ENCODE measurements at regions not wholly inside any gene's neighbourhood (a gene's known extent, or its start where the extent isn't known, plus 50 kb on each side); places are given as distances from the start of the nearest gene placed in this dataset.

DNA sequence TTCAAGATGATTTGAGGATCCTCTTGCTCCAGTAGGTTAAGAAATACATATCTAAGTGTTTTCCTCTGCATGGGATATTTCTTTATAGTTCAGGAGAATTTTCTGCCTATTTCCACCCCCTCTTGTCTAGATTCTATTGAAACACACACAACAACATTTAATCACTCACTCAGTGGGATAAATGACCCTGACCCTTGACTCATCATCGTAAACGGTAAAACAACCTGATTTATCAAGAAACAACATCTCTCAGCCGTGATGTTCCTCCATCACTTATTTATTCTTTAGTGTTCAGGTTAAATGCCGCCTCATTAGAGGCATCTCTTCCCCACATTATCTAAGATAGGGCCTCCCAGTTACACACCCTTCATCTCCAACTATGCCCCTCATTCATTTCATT, 208.7 kb upstream of the FMN2 start:
- H4K8ac ChIP-seq (ENCODE audit: low read depth in 2 of 2, low read length in 2 of 2): no peak overlapping the region
- H4K20me1 ChIP-seq (ENCODE audit: insufficient read depth, low read length): no peaks in the 10 kb centered on the region
- H2AK5ac ChIP-seq (ENCODE audit: low read depth, low read length): no peak overlapping the region
- H3K23ac ChIP-seq (ENCODE audit: low read depth, low read length): no peak overlapping the region
- intact Hi-C loops (cut with micrococcal nuclease): no loop called here
- no peaks in the 10 kb centered on the region for H3K9me1 ChIP-seq (ENCODE audit: insufficient read depth, low read length)
- H3K4me3 ChIP-seq (ENCODE audit: insufficient read depth, low read depth, low read length): no peak overlapping the region
- ATAC-seq (ENCODE audit: low read depth) (no peak), DNase-seq (no peak)
- no peak overlapping the region for H2AK9ac ChIP-seq (replicated peaks; ENCODE audit: low read depth, low read length, poor library complexity)
- ChIA-PET POLR2A (ENCODE audit: unreplicated experiment) (no interaction called here), CTCF (no interaction called here)
- no peaks in the 10 kb centered on the region for H3K79me1 ChIP-seq (ENCODE audit: low read depth in 1 of 2, low read length in 2 of 2)
- H3K4ac ChIP-seq (ENCODE audit: low read depth, low read length): no peak overlapping the region
- no peaks in the 10 kb centered on the region for H3K27me3 ChIP-seq (ENCODE audit: control insufficient read depth, insufficient read depth, low read length)
- no peak overlapping the region for H4K91ac ChIP-seq (ENCODE audit: insufficient read depth, low read depth, low read length)
- H4K5ac ChIP-seq (ENCODE audit: low read depth, low read length): no peak overlapping the region
- no peak overlapping the region for H3K4me2 ChIP-seq (ENCODE audit: low read depth, low read length)
- no peaks in the 10 kb centered on the region for H3K36me3 ChIP-seq (ENCODE audit: control insufficient read depth, insufficient read depth, low read length)
- no peaks in the 10 kb centered on the region for H3K4me1 ChIP-seq (ENCODE audit: control insufficient read depth, insufficient read depth, low read length)
- in situ Hi-C loops (cut with MboI; ENCODE audit: low sequenced_read_pairs): no loop called here
- H3K56ac ChIP-seq (ENCODE audit: extremely low read depth, insufficient read depth, low read length): no peak overlapping the region
- no peak overlapping the region for H3K18ac ChIP-seq (ENCODE audit: low read depth, low read length)
- H3K14ac ChIP-seq (replicated peaks; ENCODE audit: low read depth, low read length): no peak overlapping the region
- no peak overlapping the region for H2BK20ac ChIP-seq (ENCODE audit: low read depth, low read length)
- H2BK120ac ChIP-seq (ENCODE audit: low read depth, low read length): no peak overlapping the region
- 30% methylated on average over 2 of the region's 4 CpGs; no CpG with 5 or more reads in 1 of the 2 experiments for WGBS, 2 experiments (ENCODE audit: extremely low coverage in 2 of 2, insufficient read length in 1 of 2)
- no peak overlapping the region for H3K9ac ChIP-seq (ENCODE audit: low read depth, low read length)
- no peak overlapping the region for H2BK5ac ChIP-seq (ENCODE audit: low read depth, low read length, poor library complexity, severe bottlenecking)
- no TSS peak for BruUV-seq (replicated peaks)
- dilution Hi-C loops (cut with HindIII; ENCODE audit: low sequenced_read_pairs, unreplicated experiment): no loop called here
- TF ChIP-seq RFX5 (IDR thresholded peaks at IDR 0.05; ENCODE audit: low read depth, low read length) (no peak), MXI1 (IDR thresholded peaks at IDR 0.05; ENCODE audit: borderline replicate concordance, low read depth, low read length) (no peak), MAFK (IDR thresholded peaks at IDR 0.05; ENCODE audit: low read depth, low read length) (no peak), RAD21 (IDR thresholded peaks at IDR 0.05; ENCODE audit: low read length) (no peak), BHLHE40 (IDR thresholded peaks at IDR 0.05; ENCODE audit: low read depth, low read length) (no peak), MAZ (IDR thresholded peaks at IDR 0.05; ENCODE audit: borderline replicate concordance, low read depth, low read length) (no peak), CEBPB (IDR thresholded peaks at IDR 0.05; ENCODE audit: low read depth, low read length) (no peak), NFE2L2 (IDR thresholded peaks at IDR 0.05; ENCODE audit: low read depth, low read length) (no peak), POLR2A (IDR thresholded peaks at IDR 0.05; ENCODE audit: low read depth, low read length) (no peak), CHD1 (IDR thresholded peaks at IDR 0.05; ENCODE audit: low read depth, low read length) (no peak), SMC3 (IDR thresholded peaks at IDR 0.05; ENCODE audit: low read depth, low read length) (no peak), RCOR1 (IDR thresholded peaks at IDR 0.05; ENCODE audit: insufficient replicate concordance, low read length) (no peak), FOS (IDR thresholded peaks at IDR 0.05; ENCODE audit: low read depth, low read length) (no peak)
- TF ChIP-seq, protein P1, sequence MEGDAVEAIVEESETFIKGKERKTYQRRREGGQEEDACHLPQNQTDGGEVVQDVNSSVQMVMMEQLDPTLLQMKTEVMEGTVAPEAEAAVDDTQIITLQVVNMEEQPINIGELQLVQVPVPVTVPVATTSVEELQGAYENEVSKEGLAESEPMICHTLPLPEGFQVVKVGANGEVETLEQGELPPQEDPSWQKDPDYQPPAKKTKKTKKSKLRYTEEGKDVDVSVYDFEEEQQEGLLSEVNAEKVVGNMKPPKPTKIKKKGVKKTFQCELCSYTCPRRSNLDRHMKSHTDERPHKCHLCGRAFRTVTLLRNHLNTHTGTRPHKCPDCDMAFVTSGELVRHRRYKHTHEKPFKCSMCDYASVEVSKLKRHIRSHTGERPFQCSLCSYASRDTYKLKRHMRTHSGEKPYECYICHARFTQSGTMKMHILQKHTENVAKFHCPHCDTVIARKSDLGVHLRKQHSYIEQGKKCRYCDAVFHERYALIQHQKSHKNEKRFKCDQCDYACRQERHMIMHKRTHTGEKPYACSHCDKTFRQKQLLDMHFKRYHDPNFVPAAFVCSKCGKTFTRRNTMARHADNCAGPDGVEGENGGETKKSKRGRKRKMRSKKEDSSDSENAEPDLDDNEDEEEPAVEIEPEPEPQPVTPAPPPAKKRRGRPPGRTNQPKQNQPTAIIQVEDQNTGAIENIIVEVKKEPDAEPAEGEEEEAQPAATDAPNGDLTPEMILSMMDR (conservative IDR thresholded peaks at IDR 0.05; ENCODE audit: low read depth, low read length): no peak
- TF ChIP-seq, protein P2, sequence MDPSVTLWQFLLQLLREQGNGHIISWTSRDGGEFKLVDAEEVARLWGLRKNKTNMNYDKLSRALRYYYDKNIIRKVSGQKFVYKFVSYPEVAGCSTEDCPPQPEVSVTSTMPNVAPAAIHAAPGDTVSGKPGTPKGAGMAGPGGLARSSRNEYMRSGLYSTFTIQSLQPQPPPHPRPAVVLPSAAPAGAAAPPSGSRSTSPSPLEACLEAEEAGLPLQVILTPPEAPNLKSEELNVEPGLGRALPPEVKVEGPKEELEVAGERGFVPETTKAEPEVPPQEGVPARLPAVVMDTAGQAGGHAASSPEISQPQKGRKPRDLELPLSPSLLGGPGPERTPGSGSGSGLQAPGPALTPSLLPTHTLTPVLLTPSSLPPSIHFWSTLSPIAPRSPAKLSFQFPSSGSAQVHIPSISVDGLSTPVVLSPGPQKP (IDR thresholded peaks at IDR 0.05; ENCODE audit: borderline replicate concordance, low read depth, low read length): no peak
- TF ChIP-seq, protein P3, sequence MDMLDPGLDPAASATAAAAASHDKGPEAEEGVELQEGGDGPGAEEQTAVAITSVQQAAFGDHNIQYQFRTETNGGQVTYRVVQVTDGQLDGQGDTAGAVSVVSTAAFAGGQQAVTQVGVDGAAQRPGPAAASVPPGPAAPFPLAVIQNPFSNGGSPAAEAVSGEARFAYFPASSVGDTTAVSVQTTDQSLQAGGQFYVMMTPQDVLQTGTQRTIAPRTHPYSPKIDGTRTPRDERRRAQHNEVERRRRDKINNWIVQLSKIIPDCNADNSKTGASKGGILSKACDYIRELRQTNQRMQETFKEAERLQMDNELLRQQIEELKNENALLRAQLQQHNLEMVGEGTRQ (IDR thresholded peaks at IDR 0.05; ENCODE audit: low read depth, low read length): no peak
- H3K9me3 ChIP-seq (ENCODE audit: control insufficient read depth, insufficient read depth, low read length): 0 out of 2 replicates have a peak, but pooled peaks cover 4% of the 10 kb centered on the region
- H3K27ac ChIP-seq (ENCODE audit: insufficient read depth, low read length): no peak overlapping the region
- H2AFZ ChIP-seq (replicated peaks; ENCODE audit: low read length, poor library complexity): no peak overlapping the region
- no peak overlapping the region for H2BK15ac ChIP-seq (ENCODE audit: low read depth, low read length)

All from IMR-90 (cell line).